ENCODE measurements at regions not wholly inside any gene's neighbourhood (a gene's known extent, or its start where the extent isn't known, plus 50 kb on each side); places are given as distances from the start of the nearest gene placed in this dataset.

DNA sequence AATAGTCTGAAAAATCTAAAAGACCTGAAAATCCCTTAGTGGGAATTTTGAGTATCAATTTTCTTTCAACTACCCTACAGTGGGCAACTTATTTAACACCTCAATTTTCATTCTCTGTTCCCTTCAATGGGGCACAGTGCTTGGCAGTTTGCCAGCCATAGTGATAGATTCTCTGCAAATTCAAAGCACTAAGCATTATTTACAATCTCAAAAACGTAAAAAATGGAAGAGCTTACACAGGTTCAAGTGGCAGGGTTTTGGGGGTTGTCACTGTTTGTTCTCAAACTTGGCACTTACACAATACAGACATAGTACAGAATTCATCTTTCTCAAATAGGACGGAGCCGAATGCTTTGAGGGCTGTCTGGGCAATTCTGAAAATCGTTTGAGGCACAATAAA, 515.0 kb downstream of the EFNA5 start:
- no peaks in the 10 kb centered on the region for H3K36me3 Mint-ChIP-seq (ENCODE audit: low read depth, unreplicated experiment)
- TF ChIP-seq, protein P1, sequence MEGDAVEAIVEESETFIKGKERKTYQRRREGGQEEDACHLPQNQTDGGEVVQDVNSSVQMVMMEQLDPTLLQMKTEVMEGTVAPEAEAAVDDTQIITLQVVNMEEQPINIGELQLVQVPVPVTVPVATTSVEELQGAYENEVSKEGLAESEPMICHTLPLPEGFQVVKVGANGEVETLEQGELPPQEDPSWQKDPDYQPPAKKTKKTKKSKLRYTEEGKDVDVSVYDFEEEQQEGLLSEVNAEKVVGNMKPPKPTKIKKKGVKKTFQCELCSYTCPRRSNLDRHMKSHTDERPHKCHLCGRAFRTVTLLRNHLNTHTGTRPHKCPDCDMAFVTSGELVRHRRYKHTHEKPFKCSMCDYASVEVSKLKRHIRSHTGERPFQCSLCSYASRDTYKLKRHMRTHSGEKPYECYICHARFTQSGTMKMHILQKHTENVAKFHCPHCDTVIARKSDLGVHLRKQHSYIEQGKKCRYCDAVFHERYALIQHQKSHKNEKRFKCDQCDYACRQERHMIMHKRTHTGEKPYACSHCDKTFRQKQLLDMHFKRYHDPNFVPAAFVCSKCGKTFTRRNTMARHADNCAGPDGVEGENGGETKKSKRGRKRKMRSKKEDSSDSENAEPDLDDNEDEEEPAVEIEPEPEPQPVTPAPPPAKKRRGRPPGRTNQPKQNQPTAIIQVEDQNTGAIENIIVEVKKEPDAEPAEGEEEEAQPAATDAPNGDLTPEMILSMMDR (IDR thresholded peaks at IDR 0.05; ENCODE audit: unreplicated experiment), result no peak
- DNase-seq (ENCODE audit: low spot score), result no peak
- no peaks in the 10 kb centered on the region for H3K4me1 Mint-ChIP-seq (ENCODE audit: unreplicated experiment)
- no peak overlapping the region for H3K27ac Mint-ChIP-seq (ENCODE audit: unreplicated experiment)
- no peaks in the 10 kb centered on the region for H3K27me3 Mint-ChIP-seq (ENCODE audit: unreplicated experiment)
- no peaks in the 10 kb centered on the region for H3K9me3 Mint-ChIP-seq (ENCODE audit: unreplicated experiment)
- no peak overlapping the region for H3K4me3 Mint-ChIP-seq (ENCODE audit: unreplicated experiment)

DNA sequence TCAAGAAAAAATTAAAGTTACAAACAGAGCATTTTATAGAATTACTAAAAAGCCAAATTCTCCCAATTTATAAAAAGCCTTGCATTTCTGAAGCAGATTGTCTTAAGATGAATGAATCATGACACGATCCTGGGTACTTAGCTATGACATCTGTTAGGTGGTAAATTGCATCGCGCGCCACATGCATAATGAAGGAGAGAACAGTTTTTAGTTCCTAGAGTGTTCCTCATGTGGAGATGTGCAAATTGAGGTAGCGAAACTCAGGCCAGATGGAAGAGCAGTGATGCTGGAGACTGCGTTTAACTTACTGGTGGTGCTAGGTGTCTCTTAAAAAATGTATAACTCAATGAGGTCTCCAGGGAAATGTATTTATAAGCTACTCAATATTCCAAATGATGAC, 516.1 kb downstream of the EFNA5 start:
- DNase-seq (ENCODE audit: low spot score), result no peak
- H3K27me3 Mint-ChIP-seq (ENCODE audit: unreplicated experiment), result no peaks in the 10 kb centered on the region
- H3K4me1 Mint-ChIP-seq (ENCODE audit: unreplicated experiment), result no peaks in the 10 kb centered on the region
- TF ChIP-seq, protein P1 (IDR thresholded peaks at IDR 0.05; ENCODE audit: unreplicated experiment), result no peak
- no peaks in the 10 kb centered on the region for H3K9me3 Mint-ChIP-seq (ENCODE audit: unreplicated experiment)
- no peak overlapping the region for H3K27ac Mint-ChIP-seq (ENCODE audit: unreplicated experiment)
- no peak overlapping the region for H3K4me3 Mint-ChIP-seq (ENCODE audit: unreplicated experiment)
- no peaks in the 10 kb centered on the region for H3K36me3 Mint-ChIP-seq (ENCODE audit: low read depth, unreplicated experiment)

DNA sequence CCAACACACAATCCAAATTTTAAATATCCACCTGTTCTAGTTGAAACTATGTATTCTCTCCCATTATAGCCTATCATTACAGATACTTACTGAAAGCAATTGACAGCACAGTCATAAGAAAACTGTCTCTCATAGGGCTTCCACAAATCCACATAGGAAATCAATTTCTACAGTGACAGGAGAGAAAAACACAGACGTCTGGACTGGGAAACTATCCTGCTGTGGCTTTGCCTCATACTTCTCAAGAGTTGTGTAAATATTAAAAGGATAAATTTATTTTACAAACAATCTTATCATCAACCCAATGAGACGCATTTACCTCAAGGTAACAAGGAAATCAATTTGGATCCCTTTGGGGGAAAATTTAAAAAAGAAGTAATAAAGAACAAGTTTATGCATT, 517.5 kb downstream of the EFNA5 start:
- H3K4me1 Mint-ChIP-seq (ENCODE audit: unreplicated experiment), result no peaks in the 10 kb centered on the region
- H3K27me3 Mint-ChIP-seq (ENCODE audit: unreplicated experiment), result no peaks in the 10 kb centered on the region
- no peak for DNase-seq (ENCODE audit: low spot score)
- no peaks in the 10 kb centered on the region for H3K9me3 Mint-ChIP-seq (ENCODE audit: unreplicated experiment)
- no peak overlapping the region for H3K4me3 Mint-ChIP-seq (ENCODE audit: unreplicated experiment)
- no peak overlapping the region for H3K27ac Mint-ChIP-seq (ENCODE audit: unreplicated experiment)
- H3K36me3 Mint-ChIP-seq (ENCODE audit: low read depth, unreplicated experiment), result no peaks in the 10 kb centered on the region
- TF ChIP-seq, protein P1 (IDR thresholded peaks at IDR 0.05; ENCODE audit: unreplicated experiment), result no peak

DNA sequence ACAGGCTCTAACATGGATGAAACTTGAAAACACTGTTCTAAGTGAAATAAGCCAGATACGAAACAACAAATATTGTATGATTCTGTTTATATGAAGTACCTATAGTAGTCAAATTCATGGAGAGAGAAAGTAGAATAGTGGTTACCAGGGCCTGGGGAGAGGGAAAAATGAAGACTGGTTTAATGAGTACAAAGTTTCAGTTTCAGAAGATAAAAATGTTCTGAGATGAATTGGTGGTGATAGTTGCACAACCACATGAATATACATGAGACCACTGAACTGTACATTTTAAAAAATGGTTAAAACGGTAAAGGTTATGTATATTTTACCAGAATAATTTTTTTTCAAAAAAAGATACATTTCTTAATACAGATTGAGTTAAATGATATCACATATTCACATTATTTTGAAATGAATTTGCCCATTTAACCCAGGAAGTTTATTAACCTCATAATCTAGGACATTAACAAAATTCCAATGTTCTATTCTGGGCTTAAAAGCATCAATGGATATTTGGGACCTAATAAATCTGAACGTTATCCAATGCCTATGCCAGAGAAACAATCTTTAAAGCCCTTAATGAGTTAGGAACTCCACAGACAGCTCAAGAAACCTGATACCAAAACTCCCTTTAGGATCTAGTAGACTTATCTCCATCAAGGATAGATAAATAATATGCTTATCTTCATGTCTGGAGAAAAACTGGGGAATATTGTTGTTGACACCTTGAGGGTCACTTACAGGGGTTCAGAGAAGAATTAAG, 521.3 kb downstream of the EFNA5 start:
- Mint-ChIP-seq H3K4me1 (ENCODE audit: unreplicated experiment) (no peaks in the 10 kb centered on the region), H3K27me3 (ENCODE audit: unreplicated experiment) (no peaks in the 10 kb centered on the region), H3K36me3 (ENCODE audit: low read depth, unreplicated experiment) (no peaks in the 10 kb centered on the region), H3K9me3 (ENCODE audit: unreplicated experiment) (no peaks in the 10 kb centered on the region), H3K4me3 (ENCODE audit: unreplicated experiment) (no peak overlapping the region), H3K27ac (ENCODE audit: unreplicated experiment) (no peak overlapping the region)
- TF ChIP-seq, protein P1 (IDR thresholded peaks at IDR 0.05; ENCODE audit: unreplicated experiment), result no peak
- DNase-seq (ENCODE audit: low spot score), result no peak

DNA sequence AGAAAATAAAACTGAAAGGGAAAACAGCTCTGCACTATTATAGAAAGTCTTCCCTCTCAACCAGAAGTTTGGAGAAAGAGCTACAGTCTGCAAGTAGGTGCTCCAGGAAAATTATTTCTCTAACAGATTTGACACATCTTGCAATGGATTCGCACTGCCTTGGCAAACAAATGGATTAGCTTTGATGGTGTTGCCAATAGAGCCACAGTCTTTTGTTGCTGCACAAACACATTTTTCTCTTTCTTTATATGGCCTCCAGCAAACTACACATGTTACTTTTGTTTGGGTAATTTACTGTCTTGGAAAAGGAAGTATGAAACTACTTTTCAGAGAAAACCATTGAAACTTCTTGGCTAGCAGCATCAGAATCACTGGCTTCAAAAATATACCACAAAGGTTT, 523.1 kb downstream of the EFNA5 start:
- Mint-ChIP-seq H3K9me3 (ENCODE audit: unreplicated experiment) (no peaks in the 10 kb centered on the region), H3K36me3 (ENCODE audit: low read depth, unreplicated experiment) (no peaks in the 10 kb centered on the region), H3K4me1 (ENCODE audit: unreplicated experiment) (no peaks in the 10 kb centered on the region), H3K27me3 (ENCODE audit: unreplicated experiment) (no peaks in the 10 kb centered on the region), H3K4me3 (ENCODE audit: unreplicated experiment) (no peak overlapping the region), H3K27ac (ENCODE audit: unreplicated experiment) (no peak overlapping the region)
- no peak for DNase-seq (ENCODE audit: low spot score)
- TF ChIP-seq, protein P1 (IDR thresholded peaks at IDR 0.05; ENCODE audit: unreplicated experiment), result no peak

Data from endothelial cell (in vitro differentiated cells).